ENCODE measurements at regions not wholly inside any gene's neighbourhood (a gene's known extent, or its start where the extent isn't known, plus 50 kb on each side); places are given as distances from the start of the nearest gene placed in this dataset.

DNA sequence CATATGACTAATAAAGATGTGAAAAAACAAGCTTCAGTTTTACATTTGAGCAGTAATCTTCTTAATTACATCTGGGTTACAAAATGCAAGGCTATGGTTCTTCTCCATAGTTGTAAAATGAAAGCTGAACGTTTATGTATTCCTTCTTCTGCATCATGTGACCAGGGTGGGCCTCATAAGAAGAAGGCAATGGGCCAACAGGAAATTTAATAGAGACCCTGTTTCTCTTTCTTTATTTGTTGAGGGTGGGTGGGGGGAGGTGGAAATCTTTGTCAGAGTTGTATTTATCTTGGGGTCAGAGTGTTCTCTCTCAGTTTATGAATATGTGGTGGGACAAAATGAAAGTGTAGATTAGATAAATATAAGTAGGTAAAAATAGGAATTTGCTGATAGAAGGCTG is 418.8 kb downstream of the TLE4 start:
- Histone ChIP-seq H3K36me3 (no peaks in the 10 kb centered on the region), H3K4me1 (no peaks in the 10 kb centered on the region), H3K27me3 (no peaks in the 10 kb centered on the region), H3K27ac (no peak overlapping the region), H3K9me3 (no peaks in the 10 kb centered on the region), H3K4me3 (no peak overlapping the region)
- TF ChIP-seq, protein P1, sequence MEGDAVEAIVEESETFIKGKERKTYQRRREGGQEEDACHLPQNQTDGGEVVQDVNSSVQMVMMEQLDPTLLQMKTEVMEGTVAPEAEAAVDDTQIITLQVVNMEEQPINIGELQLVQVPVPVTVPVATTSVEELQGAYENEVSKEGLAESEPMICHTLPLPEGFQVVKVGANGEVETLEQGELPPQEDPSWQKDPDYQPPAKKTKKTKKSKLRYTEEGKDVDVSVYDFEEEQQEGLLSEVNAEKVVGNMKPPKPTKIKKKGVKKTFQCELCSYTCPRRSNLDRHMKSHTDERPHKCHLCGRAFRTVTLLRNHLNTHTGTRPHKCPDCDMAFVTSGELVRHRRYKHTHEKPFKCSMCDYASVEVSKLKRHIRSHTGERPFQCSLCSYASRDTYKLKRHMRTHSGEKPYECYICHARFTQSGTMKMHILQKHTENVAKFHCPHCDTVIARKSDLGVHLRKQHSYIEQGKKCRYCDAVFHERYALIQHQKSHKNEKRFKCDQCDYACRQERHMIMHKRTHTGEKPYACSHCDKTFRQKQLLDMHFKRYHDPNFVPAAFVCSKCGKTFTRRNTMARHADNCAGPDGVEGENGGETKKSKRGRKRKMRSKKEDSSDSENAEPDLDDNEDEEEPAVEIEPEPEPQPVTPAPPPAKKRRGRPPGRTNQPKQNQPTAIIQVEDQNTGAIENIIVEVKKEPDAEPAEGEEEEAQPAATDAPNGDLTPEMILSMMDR (IDR thresholded peaks at IDR 0.05), result no peak
- intact Hi-C loops (cut with DNase I), result no loop called here
- DNase-seq (peak in 1 of 4 donors; percentile 28), ATAC-seq (no peak)

GRCh38 chr9:79989079-79989478 is 417.3 kb downstream of the TLE4 start:
- intact Hi-C loops (cut with DNase I), result no loop called here
- TF ChIP-seq, protein P1 (IDR thresholded peaks at IDR 0.05), result no peak

DNA sequence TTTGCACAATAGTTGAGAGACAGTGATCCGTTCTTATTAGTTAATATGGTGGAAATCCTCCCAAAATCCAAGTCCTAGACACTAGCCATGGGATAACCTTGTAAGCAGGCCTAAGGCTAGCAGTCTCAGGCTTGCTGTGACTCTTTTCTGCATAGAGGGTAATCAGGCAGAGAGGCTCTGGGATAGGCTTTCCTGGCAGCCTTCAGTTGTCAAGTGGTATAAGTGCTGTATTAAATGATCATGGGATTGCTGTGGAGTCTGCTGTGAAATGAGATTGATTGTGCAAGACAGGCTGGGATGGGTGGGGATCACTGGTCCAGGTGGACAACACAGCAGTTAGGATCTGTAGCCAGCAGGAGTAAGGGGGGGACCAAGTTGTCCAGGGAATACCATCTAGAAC is 416.4 kb downstream of the TLE4 start:
- Histone ChIP-seq H3K4me1 (no peaks in the 10 kb centered on the region), H3K9me3 (no peaks in the 10 kb centered on the region), H3K36me3 (no peaks in the 10 kb centered on the region), H3K4me3 (no peak overlapping the region), H3K27ac (no peak overlapping the region), H3K27me3 (no peaks in the 10 kb centered on the region)
- intact Hi-C loops (cut with DNase I), result no loop called here
- TF ChIP-seq, protein P1 (IDR thresholded peaks at IDR 0.05), result no peak
- ATAC-seq (no peak), DNase-seq (no peak)

More at GRCh38 chr9:79989079-79989478, 417.3 kb downstream of the TLE4 start:
- Histone ChIP-seq H3K4me1 (no peaks in the 10 kb centered on the region), H3K4me3 (no peak overlapping the region), H3K9me3 (no peaks in the 10 kb centered on the region), H3K36me3 (no peaks in the 10 kb centered on the region), H3K27me3 (no peaks in the 10 kb centered on the region), H3K27ac (no peak overlapping the region)
- no peak for DNase-seq
- no peak for ATAC-seq

- TF ChIP-seq, protein P1 (IDR thresholded peaks at IDR 0.05), result no peak
- no peaks in the 10 kb centered on the region for H3K27me3 ChIP-seq
- H3K4me1 ChIP-seq, result no peaks in the 10 kb centered on the region
- H3K36me3 ChIP-seq, result no peaks in the 10 kb centered on the region
- intact Hi-C loops (cut with DNase I), result no loop called here
- ATAC-seq (no peak), DNase-seq (no peak)
- no peaks in the 10 kb centered on the region for H3K9me3 ChIP-seq
- no peak overlapping the region for H3K27ac ChIP-seq
- H3K4me3 ChIP-seq, result no peak overlapping the region
These were observed 414.7 kb downstream of the TLE4 start for GRCh38 chr9:79986437-79986836.

- no peak overlapping the region for H3K4me3 ChIP-seq
- intact Hi-C loops (cut with DNase I), result no loop called here
- no peaks in the 10 kb centered on the region for H3K4me1 ChIP-seq
- no peaks in the 10 kb centered on the region for H3K27me3 ChIP-seq
- ATAC-seq (no peak), DNase-seq (no peak)
- H3K27ac ChIP-seq, result no peak overlapping the region
- TF ChIP-seq, protein P1 (IDR thresholded peaks at IDR 0.05), result no peak
- H3K36me3 ChIP-seq, result no peaks in the 10 kb centered on the region
- H3K9me3 ChIP-seq, result no peaks in the 10 kb centered on the region
These were observed 414.0 kb downstream of the TLE4 start for GRCh38 chr9:79985772-79986171.

Measured in left lung (tissue), 4 donors.